GM12878 (cell line): ENCODE measurements at regions not wholly inside any gene's neighbourhood (a gene's known extent, or its start where the extent isn't known, plus 50 kb on each side); places are given as distances from the start of the nearest gene placed in this dataset.

Source experiments
- ATAC-seq: fragments of 200-7000 bp; cut with Tn5 transposase; 3 replicates; pipeline ENCODE4 v1.9.1; 2020; ENCODE audit warnings: mild to moderate bottlenecking, moderate library complexity
- BruUV-seq: library from RNA; stranded (reverse); fragments of 400-500 nt; replicated peaks from 2 replicates; lab custom pipeline; 2021; lab: Mats Ljungman, UMichigan
- CTCF ChIA-PET: fragments of 300-600 bp; sonication (Branson Sonifier 250); formaldehyde crosslinking; extraction: SDS; loops from one replicate; lab custom pipeline; 2021; ENCODE audit warnings: inconsistent platforms; lab: Yijun Ruan, JAX
- POLR2A ChIA-PET: fragments of 350-600 bp; formaldehyde crosslinking; extraction: SDS; loops from one replicate; lab custom pipeline; 2021; ENCODE audit warnings: inconsistent platforms; lab: Charles Lee
- RAD21 ChIA-PET: fragments of 300-600 bp; sonication (Branson Sonifier 250); formaldehyde crosslinking; loops from one replicate; lab custom pipeline; 2023; ENCODE audit warnings: antibody characterized with exemption; ENCODE audit not compliant: unreplicated experiment; lab: Charles Lee
- SMC1A ChIA-PET: fragments of 300-600 bp; sonication (Branson Sonifier 250); formaldehyde crosslinking; loops from one replicate; lab custom pipeline; 2023; ENCODE audit not compliant: unreplicated experiment, uncharacterized antibody; lab: Charles Lee
- DNase-seq: peaks from one replicate; pipeline ENCODE4 v3.0.0-alpha.2; 2011; ENCODE audit warnings: low read depth, low spot score
- FAIRE-seq: peaks from 3 replicates; lab custom pipeline; 2011; peaks lifted over from hg19 to GRCh38; lab: Jason Lieb, UNC
- H2AFZ ChIP-seq: 2 replicates; pipeline ENCODE4 v1.6.0; 2011; ENCODE audit warnings: low read depth, low read length, control low read depth; ENCODE audit not compliant: control insufficient read depth
- H3K27ac ChIP-seq: 2 replicates; pipeline ENCODE4 v1.5.1; 2011; ENCODE audit warnings: control low read depth; ENCODE audit not compliant: control insufficient read depth, insufficient read depth
- H3K27me3 ChIP-seq, 2 experiments: replicated peaks in 1 of 2; 2 replicates each; pipeline versions ENCODE4 v1.6.0 to v1.6.1; 2011; ENCODE audit warnings: low read length in 1 of 2; ENCODE audit not compliant: control insufficient read depth in 2 of 2, insufficient read depth in 2 of 2
- H3K36me3 ChIP-seq, 2 experiments: 2 replicates each; pipeline ENCODE4 v1.5.1; 2011; ENCODE audit warnings: low read length in 1 of 2; ENCODE audit not compliant: control insufficient read depth in 2 of 2, insufficient read depth in 2 of 2
- H3K4me1 ChIP-seq: 2 replicates; pipeline ENCODE4 v1.6.1; 2011; ENCODE audit warnings: mild to moderate bottlenecking, low read length, moderate library complexity, mixed read lengths; ENCODE audit not compliant: control insufficient read depth, insufficient read depth
- H3K4me2 ChIP-seq: 2 replicates; pipeline ENCODE4 v1.6.0; 2011; ENCODE audit warnings: control low read depth; ENCODE audit not compliant: control insufficient read depth, insufficient read depth
- H3K4me3 ChIP-seq: fragments of 200-600 bp; sonication (generic); 2 replicates; pipeline ENCODE4 v1.5.1; 2016
- H3K79me2 ChIP-seq: 2 replicates; pipeline ENCODE4 v1.6.0; 2011; ENCODE audit warnings: low read length; ENCODE audit not compliant: control insufficient read depth, insufficient read depth
- H3K9ac ChIP-seq: 2 replicates; pipeline ENCODE4 v1.8.0; 2011; ENCODE audit warnings: low read length, control low read depth, mixed read lengths; ENCODE audit not compliant: control insufficient read depth, insufficient read depth
- H3K9me3 ChIP-seq: replicated peaks from 3 replicates; pipeline ENCODE4 v1.5.1; 2011; ENCODE audit warnings: mild to moderate bottlenecking, low read length; ENCODE audit not compliant: control insufficient read depth, insufficient read depth
- H4K20me1 ChIP-seq: 2 replicates; pipeline ENCODE4 v1.6.0; 2011; ENCODE audit not compliant: control insufficient read depth, insufficient read depth
- ASH2L ChIP-seq: fragments of 300-600, 200-600 bp; sonication (generic); IDR thresholded peaks from 2 replicates; pipeline ENCODE4 v1.6.1; 2017; ENCODE audit warnings: low read depth, mild to moderate bottlenecking, borderline replicate concordance
- CEBPB ChIP-seq, 2 experiments: fragments of 150-350 bp in 1 of 2; IDR thresholded peaks; 2 replicates each; pipeline ENCODE4 v1.6.1; 2012 to 2014; ENCODE audit warnings: low read depth in 2 of 2, low read length in 2 of 2, borderline replicate concordance in 1 of 2, inconsistent platforms in 1 of 2
- CREM ChIP-seq: IDR thresholded peaks from 2 replicates; pipeline ENCODE4 v1.6.1; 2014; ENCODE audit warnings: antibody characterized with exemption, low read depth
- EP300 ChIP-seq, 2 experiments: fragments of 150-350 bp in 1 of 2; IDR thresholded peaks; 2 replicates each; pipeline ENCODE4 v1.6.1; 2011 to 2012; ENCODE audit warnings: low read depth in 2 of 2, low read length in 2 of 2, borderline replicate concordance in 1 of 2, improper control_type of control experiment in 1 of 2, inconsistent platforms in 1 of 2; ENCODE audit not compliant: control insufficient read depth in 1 of 2
- GABPA ChIP-seq: IDR thresholded peaks from 2 replicates; pipeline ENCODE4 v1.6.1; 2014; ENCODE audit warnings: antibody characterized with exemption, low read depth, mild to moderate bottlenecking, inconsistent platforms
- HDGF ChIP-seq: fragments of 450-650 bp; IDR thresholded peaks from 2 replicates; pipeline ENCODE4 v1.6.1; 2016; ENCODE audit warnings: antibody characterized with exemption
- MEF2A ChIP-seq: IDR thresholded peaks from 2 replicates; pipeline ENCODE4 v1.6.1; 2011; ENCODE audit warnings: low read depth, mild to moderate bottlenecking, low read length, moderate library complexity; ENCODE audit not compliant: insufficient read depth
- NFIC ChIP-seq: IDR thresholded peaks from 2 replicates; pipeline ENCODE4 v1.6.1; 2012; ENCODE audit warnings: low read depth, mild to moderate bottlenecking, inconsistent platforms, low read length, moderate library complexity
- NFYA ChIP-seq: IDR thresholded peaks from 2 replicates; pipeline ENCODE4 v1.6.1; 2011; ENCODE audit warnings: low read depth, mild to moderate bottlenecking, low read length, improper control_type of control experiment, borderline replicate concordance
- RELA ChIP-seq: fragments of 450-650 bp; IDR thresholded peaks from 2 replicates; pipeline ENCODE4 v1.8.0; 2014; ENCODE audit warnings: borderline replicate concordance; ENCODE audit not compliant: partially characterized antibody
- SIX5 ChIP-seq: IDR thresholded peaks from 2 replicates; pipeline ENCODE4 v1.6.1; 2011; ENCODE audit warnings: mild to moderate bottlenecking, low read depth, low read length, moderate library complexity; ENCODE audit not compliant: severe bottlenecking
- SMC3 ChIP-seq: IDR thresholded peaks from 2 replicates; pipeline ENCODE4 v1.6.1; 2011; ENCODE audit warnings: low read length, improper control_type of control experiment, borderline replicate concordance
- SRF ChIP-seq, 2 experiments: IDR thresholded peaks; 2 replicates each; pipeline ENCODE4 v1.6.1; 2011; ENCODE audit warnings: low read depth in 2 of 2, low read length in 2 of 2, mild to moderate bottlenecking in 1 of 2, moderate library complexity in 1 of 2
- TCF12 ChIP-seq: IDR thresholded peaks from 2 replicates; pipeline ENCODE4 v1.6.1; 2011; ENCODE audit warnings: low read depth, mild to moderate bottlenecking, low read length
- ZNF384 ChIP-seq: IDR thresholded peaks from 2 replicates; pipeline ENCODE4 v1.6.1; 2012; ENCODE audit warnings: low read depth, mild to moderate bottlenecking, low read length, improper control_type of control experiment, borderline replicate concordance
- WGBS: methylation state at CpG from one replicate; pipeline ENCODE4 v1.1.6; 2016; ENCODE audit warnings: low lambda C conversion rate; ENCODE audit not compliant: insufficient replicate concordance, insufficient coverage; ENCODE audit errors: missing lambda C conversion rate; 5-methylcytosine and 5-hydroxymethylcytosine counted together
- in situ Hi-C: fragments of 300-500 bp; cut with MboI; formaldehyde crosslinking; loops from 9 replicates; pipeline ENCODE4 v1.14.3; 2018; ENCODE audit warnings: mixed read lengths
- intact Hi-C: fragments of 100-400 bp; cut with micrococcal nuclease; formaldehyde crosslinking; loops from one replicate; pipeline ENCODE4 v1.14.2; 2022; ENCODE audit not compliant: unreplicated experiment
- TF ChIP-seq, protein P1 (sequence below): IDR thresholded peaks from 2 replicates; pipeline ENCODE4 v1.6.1; 2011; ENCODE audit warnings: low read depth, low read length, improper control_type of control experiment, borderline replicate concordance
- TF ChIP-seq, protein P2 (sequence below): fragments of 450-650 bp; IDR thresholded peaks from 2 replicates; pipeline ENCODE4 v1.6.1; 2017; ENCODE audit warnings: low read depth, mild to moderate bottlenecking, moderate library complexity
- TF ChIP-seq, protein P3 (sequence below): fragments of 450-650 bp; IDR thresholded peaks from 2 replicates; pipeline ENCODE4 v1.6.1; 2017; ENCODE audit warnings: mild to moderate bottlenecking

DNA sequence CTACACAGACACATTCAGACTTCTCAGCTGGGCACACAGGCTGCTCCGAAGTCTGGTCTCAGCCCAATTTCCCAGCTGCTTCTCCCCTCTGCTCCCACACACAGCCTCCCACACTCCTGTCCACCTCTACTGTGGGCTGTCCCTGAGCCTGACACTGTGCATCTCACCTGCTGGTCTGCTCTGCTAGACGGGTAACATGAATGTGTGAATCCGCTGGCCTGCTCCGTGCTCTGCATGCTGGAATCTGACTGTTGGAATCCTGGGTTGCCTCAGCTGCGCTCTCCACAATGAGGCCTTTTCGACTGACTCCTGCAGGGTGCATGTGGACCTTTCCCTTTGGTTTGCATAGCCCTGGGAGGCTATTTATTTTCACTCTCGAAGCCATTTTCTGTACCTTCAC, 489.5 kb upstream of the B3GAT1 start (continued):
- no peak for TF ChIP-seq NFYA
- no peak for TF ChIP-seq CEBPB (IDR thresholded peaks at IDR 0.05; ENCODE audit: borderline replicate concordance in 1 of 2, low read depth in 2 of 2, low read length in 2 of 2)
- no peak for TF ChIP-seq TCF12
- TF ChIP-seq HDGF: no peak
- TF ChIP-seq, protein P1, sequence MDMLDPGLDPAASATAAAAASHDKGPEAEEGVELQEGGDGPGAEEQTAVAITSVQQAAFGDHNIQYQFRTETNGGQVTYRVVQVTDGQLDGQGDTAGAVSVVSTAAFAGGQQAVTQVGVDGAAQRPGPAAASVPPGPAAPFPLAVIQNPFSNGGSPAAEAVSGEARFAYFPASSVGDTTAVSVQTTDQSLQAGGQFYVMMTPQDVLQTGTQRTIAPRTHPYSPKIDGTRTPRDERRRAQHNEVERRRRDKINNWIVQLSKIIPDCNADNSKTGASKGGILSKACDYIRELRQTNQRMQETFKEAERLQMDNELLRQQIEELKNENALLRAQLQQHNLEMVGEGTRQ: no peak
- no peak for TF ChIP-seq RELA
- TF ChIP-seq EP300 (IDR thresholded peaks at IDR 0.05; ENCODE audit: borderline replicate concordance in 1 of 2, control insufficient read depth in 1 of 2, low read depth in 2 of 2, low read length in 2 of 2): no peak

DNA sequence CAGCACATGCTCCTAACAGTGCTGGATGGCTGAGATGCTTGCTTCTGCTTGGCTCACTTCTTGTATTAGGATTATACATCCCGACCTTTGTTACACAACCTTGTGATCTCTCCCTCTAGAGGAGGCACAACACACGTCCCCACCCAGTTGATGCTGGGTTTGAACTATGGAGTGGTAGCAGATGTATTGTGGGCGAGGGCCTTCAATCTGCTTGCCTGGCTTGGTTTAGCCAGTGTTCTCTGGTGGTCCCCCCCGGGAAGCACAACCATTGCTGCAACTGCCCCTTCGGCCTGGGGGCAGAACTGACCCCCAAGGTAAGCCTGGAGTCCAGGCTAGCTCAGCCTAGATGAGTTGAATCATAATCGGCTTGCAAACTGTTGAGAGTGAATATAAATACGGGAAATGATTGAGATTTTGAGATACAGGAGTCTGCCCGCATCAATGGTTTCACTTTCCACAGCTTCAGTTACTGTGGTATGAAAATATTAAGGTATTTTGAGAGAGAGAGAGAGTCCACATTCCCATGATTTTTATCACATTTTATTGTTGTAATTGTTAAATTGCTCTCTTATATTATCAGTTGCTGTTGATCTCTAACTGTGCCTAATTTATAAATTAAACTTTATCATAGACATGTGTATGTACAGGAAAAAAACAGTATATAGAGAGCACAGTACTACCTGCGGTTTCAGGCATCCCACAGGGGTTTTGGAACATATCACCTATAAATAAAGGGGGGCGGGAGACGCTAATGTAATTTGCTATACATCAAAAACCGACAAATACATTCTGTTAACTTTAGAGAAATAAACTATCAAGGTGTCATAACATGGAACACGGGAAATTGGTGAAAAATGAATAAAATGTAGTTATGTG, 482.0 kb upstream of the B3GAT1 start:
- Histone ChIP-seq H3K27me3 (no peaks in the 10 kb centered on the region; a peak in 1 of 4 replicates), H2AFZ (no peak overlapping the region), H3K4me1 (no peaks in the 10 kb centered on the region), H3K79me2 (no peaks in the 10 kb centered on the region), H3K9me3 (no peaks in the 10 kb centered on the region), H3K36me3 (no peaks in the 10 kb centered on the region), H3K4me2 (no peak overlapping the region), H4K20me1 (no peaks in the 10 kb centered on the region), H3K9ac (no peak overlapping the region), H3K4me3 (no peak overlapping the region), H3K27ac (no peak overlapping the region)
- DNase-seq (no peak), ATAC-seq (no peak), FAIRE-seq (no peak)
- WGBS: 13% methylated on average over 13 of the region's 13 CpGs
- ChIA-PET SMC1A (no interaction called here), RAD21 (no interaction called here), CTCF (no interaction called here), POLR2A (no interaction called here)
- intact Hi-C loops (no loop called here), in situ Hi-C loops (no loop called here)
- BruUV-seq: no TSS peak
- TF ChIP-seq ZNF384 (no peak), ASH2L (no peak), NFIC (no peak), SRF (IDR thresholded peaks at IDR 0.05; ENCODE audit: low read depth in 2 of 2, low read length in 2 of 2) (no peak), EP300 (IDR thresholded peaks at IDR 0.05; ENCODE audit: borderline replicate concordance in 1 of 2, control insufficient read depth in 1 of 2, low read depth in 2 of 2, low read length in 2 of 2) (no peak), MEF2A (no peak), SIX5 (no peak), SMC3 (no peak), CREM (no peak), GABPA (no peak)
- TF ChIP-seq, protein P2, sequence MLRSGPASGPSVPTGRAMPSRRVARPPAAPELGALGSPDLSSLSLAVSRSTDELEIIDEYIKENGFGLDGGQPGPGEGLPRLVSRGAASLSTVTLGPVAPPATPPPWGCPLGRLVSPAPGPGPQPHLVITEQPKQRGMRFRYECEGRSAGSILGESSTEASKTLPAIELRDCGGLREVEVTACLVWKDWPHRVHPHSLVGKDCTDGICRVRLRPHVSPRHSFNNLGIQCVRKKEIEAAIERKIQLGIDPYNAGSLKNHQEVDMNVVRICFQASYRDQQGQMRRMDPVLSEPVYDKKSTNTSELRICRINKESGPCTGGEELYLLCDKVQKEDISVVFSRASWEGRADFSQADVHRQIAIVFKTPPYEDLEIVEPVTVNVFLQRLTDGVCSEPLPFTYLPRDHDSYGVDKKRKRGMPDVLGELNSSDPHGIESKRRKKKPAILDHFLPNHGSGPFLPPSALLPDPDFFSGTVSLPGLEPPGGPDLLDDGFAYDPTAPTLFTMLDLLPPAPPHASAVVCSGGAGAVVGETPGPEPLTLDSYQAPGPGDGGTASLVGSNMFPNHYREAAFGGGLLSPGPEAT: no peak
- TF ChIP-seq, protein P3, sequence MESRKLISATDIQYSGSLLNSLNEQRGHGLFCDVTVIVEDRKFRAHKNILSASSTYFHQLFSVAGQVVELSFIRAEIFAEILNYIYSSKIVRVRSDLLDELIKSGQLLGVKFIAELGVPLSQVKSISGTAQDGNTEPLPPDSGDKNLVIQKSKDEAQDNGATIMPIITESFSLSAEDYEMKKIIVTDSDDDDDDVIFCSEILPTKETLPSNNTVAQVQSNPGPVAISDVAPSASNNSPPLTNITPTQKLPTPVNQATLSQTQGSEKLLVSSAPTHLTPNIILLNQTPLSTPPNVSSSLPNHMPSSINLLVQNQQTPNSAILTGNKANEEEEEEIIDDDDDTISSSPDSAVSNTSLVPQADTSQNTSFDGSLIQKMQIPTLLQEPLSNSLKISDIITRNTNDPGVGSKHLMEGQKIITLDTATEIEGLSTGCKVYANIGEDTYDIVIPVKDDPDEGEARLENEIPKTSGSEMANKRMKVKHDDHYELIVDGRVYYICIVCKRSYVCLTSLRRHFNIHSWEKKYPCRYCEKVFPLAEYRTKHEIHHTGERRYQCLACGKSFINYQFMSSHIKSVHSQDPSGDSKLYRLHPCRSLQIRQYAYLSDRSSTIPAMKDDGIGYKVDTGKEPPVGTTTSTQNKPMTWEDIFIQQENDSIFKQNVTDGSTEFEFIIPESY: no peak
